H9 (cell line): ENCODE measurements at regions not wholly inside any gene's neighbourhood (a gene's known extent, or its start where the extent isn't known, plus 50 kb on each side); places are given as distances from the start of the nearest gene placed in this dataset.

Experiments used
- DNase-seq: peaks from one replicate; pipeline ENCODE4 v3.0.0-alpha.2; 2017
- H2AFZ ChIP-seq: one replicate; pipeline ENCODE4 v1.6.1; 2013; ENCODE audit warnings: mild to moderate bottlenecking, low read length, control low read depth, moderate library complexity
- H2AK5ac ChIP-seq: 2 replicates; pipeline ENCODE4 v1.6.1; 2013; ENCODE audit warnings: low read length, control low read depth, mixed read lengths; ENCODE audit not compliant: insufficient read length
- H2BK120ac ChIP-seq: one replicate; pipeline ENCODE4 v1.6.1; 2013; ENCODE audit warnings: low read depth, mild to moderate bottlenecking, low read length, control low read depth, inconsistent platforms; ENCODE audit not compliant: poor library complexity, severe bottlenecking
- H2BK12ac ChIP-seq: 2 replicates; pipeline ENCODE4 v1.6.1; 2013; ENCODE audit warnings: low read length, control low read depth, mixed read lengths, low read depth; ENCODE audit not compliant: insufficient read length
- H2BK15ac ChIP-seq: 2 replicates; pipeline ENCODE4 v1.6.1; 2013; ENCODE audit warnings: low read depth, low read length, control low read depth
- H2BK20ac ChIP-seq: one replicate; pipeline ENCODE4 v1.6.1; 2013; ENCODE audit warnings: low read depth, mild to moderate bottlenecking, low read length, control low read depth, inconsistent platforms; ENCODE audit not compliant: poor library complexity, severe bottlenecking
- H2BK5ac ChIP-seq: 2 replicates; pipeline ENCODE4 v1.6.1; 2013; ENCODE audit warnings: low read length, control low read depth, mixed read lengths; ENCODE audit not compliant: insufficient read length
- H3K14ac ChIP-seq: 2 replicates; pipeline ENCODE4 v1.6.1; 2013; ENCODE audit warnings: low read length, control low read depth; ENCODE audit not compliant: insufficient read depth
- H3K18ac ChIP-seq: 2 replicates; pipeline ENCODE4 v1.6.1; 2013; ENCODE audit warnings: low read depth, mild to moderate bottlenecking, mixed read lengths, low read length, control low read depth; ENCODE audit not compliant: insufficient read length
- H3K23ac ChIP-seq: 2 replicates; pipeline ENCODE4 v1.6.1; 2013; ENCODE audit warnings: low read length, control low read depth, mixed read lengths, low read depth; ENCODE audit not compliant: insufficient read length
- H3K23me2 ChIP-seq: 2 replicates; pipeline ENCODE4 v1.6.1; 2013; ENCODE audit warnings: low read depth, mild to moderate bottlenecking, mixed read lengths, low read length, control low read depth; ENCODE audit not compliant: insufficient read length, poor library complexity, severe bottlenecking
- H3K27ac ChIP-seq: 2 replicates; pipeline ENCODE4 v1.5.1; 2013; ENCODE audit warnings: low read length, control low read depth, mixed read lengths, low read depth; ENCODE audit not compliant: insufficient read length
- H3K27me3 ChIP-seq: 2 replicates; pipeline ENCODE4 v1.6.1; 2013; ENCODE audit warnings: low read length, control low read depth, inconsistent platforms; ENCODE audit not compliant: insufficient read depth
- H3K4ac ChIP-seq: 2 replicates; pipeline ENCODE4 v1.6.1; 2013; ENCODE audit warnings: low read depth, mild to moderate bottlenecking, control low read depth, inconsistent platforms, low read length, moderate library complexity
- H3K4me1 ChIP-seq: 2 replicates; pipeline ENCODE4 v1.6.1; 2013; ENCODE audit warnings: low read length, control low read depth, inconsistent platforms; ENCODE audit not compliant: insufficient read depth
- H3K4me2 ChIP-seq: 2 replicates; pipeline ENCODE4 v1.6.1; 2013; ENCODE audit warnings: low read length, control low read depth, mixed read lengths; ENCODE audit not compliant: insufficient read length, insufficient read depth
- H3K56ac ChIP-seq: 2 replicates; pipeline ENCODE4 v1.6.1; 2013; ENCODE audit warnings: low read depth, mild to moderate bottlenecking, mixed read lengths, low read length, control low read depth; ENCODE audit not compliant: insufficient read length
- H3K79me1 ChIP-seq: 2 replicates; pipeline ENCODE4 v1.6.1; 2013; ENCODE audit warnings: low read depth, mild to moderate bottlenecking, moderate library complexity, low read length, control low read depth, inconsistent platforms; ENCODE audit not compliant: insufficient read depth, poor library complexity, severe bottlenecking
- H3K79me2 ChIP-seq: 2 replicates; pipeline ENCODE4 v1.6.1; 2013; ENCODE audit warnings: low read length, control low read depth, inconsistent platforms; ENCODE audit not compliant: insufficient read depth
- H3K9ac ChIP-seq: 2 replicates; pipeline ENCODE4 v1.6.1; 2013; ENCODE audit warnings: low read length, control low read depth, mixed read lengths; ENCODE audit not compliant: insufficient read length; ENCODE audit errors: extremely low read depth
- H3K9me3 ChIP-seq: one replicate; pipeline ENCODE4 v1.6.1; 2013; ENCODE audit warnings: low read depth, low read length, inconsistent platforms; ENCODE audit not compliant: control insufficient read depth
- H3T11ph ChIP-seq: one replicate; pipeline ENCODE4 v1.6.1; 2013; ENCODE audit warnings: mild to moderate bottlenecking, low read length, control low read depth, inconsistent platforms
- H4K20me1 ChIP-seq: one replicate; pipeline ENCODE4 v1.6.1; 2013; ENCODE audit not compliant: control insufficient read depth, insufficient read length, insufficient read depth
- H4K5ac ChIP-seq: 2 replicates; pipeline ENCODE4 v1.6.1; 2013; ENCODE audit warnings: low read depth, mild to moderate bottlenecking, mixed read lengths, low read length, control low read depth; ENCODE audit not compliant: insufficient read length
- H4K8ac ChIP-seq: replicated peaks from 2 replicates; pipeline ENCODE4 v1.6.1; 2013; ENCODE audit warnings: low read length, control low read depth, mixed read lengths, low read depth; ENCODE audit not compliant: insufficient read length
- H4K91ac ChIP-seq: 2 replicates; pipeline ENCODE4 v1.6.1; 2013; ENCODE audit warnings: low read depth, mild to moderate bottlenecking, moderate library complexity, mixed read lengths, low read length, control low read depth; ENCODE audit not compliant: insufficient read length
- H3K27ac Mint-ChIP-seq, 3 experiments: 2 replicates in 2 of 3; 3 replicates in 1 of 3; pipeline ENCODE4 v1.8.0; 2020 to 2021; ENCODE audit warnings: mixed read lengths in 3 of 3, mild to moderate bottlenecking in 1 of 3, moderate library complexity in 1 of 3
- H3K27me3 Mint-ChIP-seq: 2 replicates; pipeline ENCODE4 v1.8.0; 2021; ENCODE audit warnings: low read depth, mild to moderate bottlenecking, moderate library complexity, mixed read lengths
- H3K36me3 Mint-ChIP-seq, 3 experiments: 2 replicates in 2 of 3; 3 replicates in 1 of 3; pipeline ENCODE4 v1.8.0; 2020 to 2021; ENCODE audit warnings: low read depth in 3 of 3, mixed read lengths in 3 of 3; ENCODE audit not compliant: insufficient read depth in 1 of 3
- H3K4me1 Mint-ChIP-seq, 2 experiments: 2 replicates each; pipeline ENCODE4 v1.8.0; 2020; ENCODE audit warnings: mixed read lengths in 2 of 2
- H3K4me3 Mint-ChIP-seq, 2 experiments: 2 replicates in 1 of 2; 3 replicates in 1 of 2; pipeline ENCODE4 v1.8.0; 2020 to 2021; ENCODE audit warnings: mild to moderate bottlenecking in 2 of 2, mixed read lengths in 2 of 2, moderate library complexity in 1 of 2
- H3K9me3 Mint-ChIP-seq, 2 experiments: 2 replicates in 1 of 2; 3 replicates in 1 of 2; pipeline ENCODE4 v1.8.0; 2020; ENCODE audit warnings: mild to moderate bottlenecking in 2 of 2, mixed read lengths in 2 of 2, moderate library complexity in 1 of 2
- CTCF ChIP-seq: fragments of 200-600 bp; sonication (generic); conservative IDR thresholded peaks from 3 replicates; pipeline ENCODE4 v1.8.0; 2021; ENCODE audit warnings: antibody characterized with exemption, mild to moderate bottlenecking

GRCh38 chr6:135601857-135602256 is 104.3 kb upstream of the AHI1 start:
- Mint-ChIP-seq H3K36me3 (no peaks in the 10 kb centered on the region; a peak in 1 of 7 replicates), H3K4me3 (no peak overlapping the region), H3K27me3 (no peaks in the 10 kb centered on the region), H3K4me1 (peaks cover 0 to 3% of the 10 kb centered on the region in 2 experiments; a peak in 1 of 4 replicates), H3K27ac (no peak overlapping the region), H3K9me3 (no peaks in the 10 kb centered on the region; a peak in 1 of 5 replicates)
- H2BK15ac ChIP-seq = no peak overlapping the region
- no peak overlapping the region for H3K27ac ChIP-seq
- H3T11ph ChIP-seq = no peak overlapping the region
- no peak overlapping the region for H3K4me2 ChIP-seq
- H3K23me2 ChIP-seq = no peaks in the 10 kb centered on the region
- no peaks in the 10 kb centered on the region for H3K27me3 ChIP-seq
- DNase-seq = no peak
- no peak overlapping the region for H3K56ac ChIP-seq
- TF ChIP-seq CTCF = no peak
- H2AFZ ChIP-seq = no peak overlapping the region
- H2BK20ac ChIP-seq = no peak overlapping the region
- H4K8ac ChIP-seq = no peak overlapping the region
- H3K23ac ChIP-seq = no peak overlapping the region
- H4K20me1 ChIP-seq = no peaks in the 10 kb centered on the region
- no peak overlapping the region for H2AK5ac ChIP-seq
- no peaks in the 10 kb centered on the region for H3K79me2 ChIP-seq
- no peak overlapping the region for H2BK5ac ChIP-seq
- H3K14ac ChIP-seq = no peak overlapping the region
- H3K9me3 ChIP-seq = no peaks in the 10 kb centered on the region
- no peak overlapping the region for H4K5ac ChIP-seq
- no peak overlapping the region for H2BK12ac ChIP-seq
- H3K79me1 ChIP-seq = no peaks in the 10 kb centered on the region
- no peak overlapping the region for H2BK120ac ChIP-seq
- no peak overlapping the region for H3K9ac ChIP-seq
- no peak overlapping the region for H4K91ac ChIP-seq
- no peaks in the 10 kb centered on the region for H3K4me1 ChIP-seq
- H3K4ac ChIP-seq = no peak overlapping the region
- no peak overlapping the region for H3K18ac ChIP-seq
